NT2/D1 (cell line): ENCODE measurements at regions not wholly inside any gene's neighbourhood (a gene's known extent, or its start where the extent isn't known, plus 50 kb on each side); places are given as distances from the start of the nearest gene placed in this dataset.

Source experiments
- SUZ12 ChIP-seq: IDR thresholded peaks from 2 replicates; pipeline ENCODE4 v1.6.1; 2011; ENCODE audit not compliant: insufficient read length, insufficient read depth; ENCODE audit errors: extremely low read depth
- ZNF274 ChIP-seq: IDR thresholded peaks from 2 replicates; pipeline ENCODE4 v1.6.1; 2011; ENCODE audit warnings: mild to moderate bottlenecking, low read depth, low read length

- TF ChIP-seq ZNF274: no peak
- TF ChIP-seq SUZ12: no peak
These were observed 372.6 kb downstream of the RPRM start for GRCh38 chr2:153105829-153106578.
